Mesendoderm (in vitro differentiated cells): ENCODE measurements at regions not wholly inside any gene's neighbourhood (a gene's known extent, or its start where the extent isn't known, plus 50 kb on each side); places are given as distances from the start of the nearest gene placed in this dataset.

Source experiments
- DNase-seq: peaks from one replicate; pipeline ENCODE4 v3.0.0; 2013
- H2AK5ac ChIP-seq: 2 replicates; pipeline ENCODE4 v1.6.1; 2013; ENCODE audit warnings: low read length, inconsistent platforms
- H2BK120ac ChIP-seq: 2 replicates; pipeline ENCODE4 v1.6.1; 2013; ENCODE audit warnings: low read depth, mild to moderate bottlenecking, low read length, moderate library complexity, mixed read lengths
- H2BK15ac ChIP-seq: replicated peaks from 2 replicates; pipeline ENCODE4 v1.6.1; 2013; ENCODE audit warnings: low read depth, mild to moderate bottlenecking, moderate library complexity
- H2BK5ac ChIP-seq: 2 replicates; pipeline ENCODE4 v1.6.1; 2013; ENCODE audit warnings: low read length, inconsistent platforms
- H3K18ac ChIP-seq: 2 replicates; pipeline ENCODE4 v1.6.1; 2013; ENCODE audit warnings: mild to moderate bottlenecking, low read length, mixed read lengths
- H3K23ac ChIP-seq: one replicate; pipeline ENCODE4 v1.6.1; 2013; ENCODE audit warnings: low read length
- H3K27ac ChIP-seq: 2 replicates; pipeline ENCODE4 v1.5.1; 2013; ENCODE audit warnings: low read depth, mild to moderate bottlenecking, inconsistent platforms, low read length, moderate library complexity
- H3K27me3 ChIP-seq: 2 replicates; pipeline ENCODE4 v1.6.1; 2013; ENCODE audit warnings: low read length, control low read depth, mild to moderate bottlenecking, inconsistent platforms; ENCODE audit not compliant: insufficient read depth, poor library complexity
- H3K36me3 ChIP-seq: 2 replicates; pipeline ENCODE4 v1.6.1; 2013; ENCODE audit warnings: low read length, inconsistent platforms; ENCODE audit not compliant: control insufficient read depth, insufficient read depth
- H3K4ac ChIP-seq: one replicate; pipeline ENCODE4 v1.6.1; 2013; ENCODE audit warnings: low read depth, mild to moderate bottlenecking, low read length, moderate library complexity
- H3K4me1 ChIP-seq: 2 replicates; pipeline ENCODE4 v1.6.1; 2013; ENCODE audit warnings: low read depth, low read length, inconsistent platforms; ENCODE audit not compliant: control insufficient read depth
- H3K4me2 ChIP-seq: 2 replicates; pipeline ENCODE4 v1.6.1; 2013; ENCODE audit warnings: low read length
- H3K4me3 ChIP-seq: 2 replicates; pipeline ENCODE4 v1.5.1; 2013; ENCODE audit warnings: mild to moderate bottlenecking, low read length
- H3K56ac ChIP-seq: one replicate; pipeline ENCODE4 v1.6.1; 2013; ENCODE audit warnings: low read length
- H3K79me1 ChIP-seq: 2 replicates; pipeline ENCODE4 v1.6.1; 2013; ENCODE audit warnings: low read length, inconsistent platforms
- H3K79me2 ChIP-seq: 2 replicates; pipeline ENCODE4 v1.6.1; 2013; ENCODE audit warnings: mild to moderate bottlenecking, low read length; ENCODE audit not compliant: control insufficient read depth, insufficient read depth
- H3K9ac ChIP-seq: 2 replicates; pipeline ENCODE4 v1.6.1; 2013; ENCODE audit warnings: low read length, inconsistent platforms
- H4K5ac ChIP-seq: one replicate; pipeline ENCODE4 v1.6.1; 2013; ENCODE audit warnings: low read length
- H4K8ac ChIP-seq: one replicate; pipeline ENCODE4 v1.6.1; 2013; ENCODE audit warnings: low read depth, mild to moderate bottlenecking, control low read depth, low read length, moderate library complexity
- WGBS: extraction: QIAGEN DNeasy Blood & Tissue Kit; methylation state at CpG from one replicate; pipeline ENCODE4 v1.1.7; 2013; ENCODE audit warnings: low lambda C conversion rate, missing lambda C conversion rate; ENCODE audit not compliant: insufficient coverage; ENCODE audit errors: extremely low coverage; 5-methylcytosine and 5-hydroxymethylcytosine counted together

DNA sequence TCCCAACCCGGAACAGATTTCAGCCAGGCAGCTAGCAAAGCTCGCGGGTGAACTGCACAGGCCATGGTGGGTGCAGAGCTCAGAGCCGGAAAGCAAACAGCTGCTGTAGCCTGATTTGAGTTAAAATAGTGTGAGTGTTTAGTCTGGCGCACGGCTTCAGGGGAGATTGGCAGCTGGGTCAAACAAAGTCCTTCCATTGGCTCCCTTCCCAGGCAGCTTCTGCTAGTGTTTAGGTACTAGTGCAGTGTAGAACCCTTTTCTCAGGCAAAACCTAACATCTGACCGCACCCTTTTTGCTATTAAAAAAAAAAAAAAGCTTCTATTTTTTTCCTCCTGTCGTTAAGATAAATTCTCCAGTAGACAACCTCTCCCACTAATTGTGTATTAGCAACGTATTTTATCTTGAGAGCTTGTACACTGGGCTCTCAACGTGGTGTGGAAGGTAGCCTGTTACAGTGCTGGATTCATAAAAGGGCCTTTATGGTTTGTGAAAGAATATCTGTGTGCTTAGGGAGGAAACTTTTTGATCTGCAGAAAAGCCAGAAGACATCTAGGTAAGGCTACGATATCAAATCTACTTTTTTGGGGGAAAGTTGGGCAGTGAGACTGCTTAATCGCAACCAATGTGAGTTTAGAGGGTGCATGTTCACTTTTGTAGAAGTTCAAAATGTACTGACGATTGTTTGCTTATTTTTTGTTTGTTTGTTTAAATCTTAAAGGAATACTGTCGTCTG, 689.6 kb downstream of the USP25 start:
- H3K18ac ChIP-seq, result no peak overlapping the region
- H3K4me3 ChIP-seq, result no peak overlapping the region
- no peak overlapping the region for H2BK15ac ChIP-seq
- no peak overlapping the region for H3K4ac ChIP-seq
- no peaks in the 10 kb centered on the region for H3K79me2 ChIP-seq
- no peak overlapping the region for H2AK5ac ChIP-seq
- no peak overlapping the region for H3K4me2 ChIP-seq
- no peaks in the 10 kb centered on the region for H3K79me1 ChIP-seq
- H3K27ac ChIP-seq, result no peak overlapping the region
- no peak overlapping the region for H2BK5ac ChIP-seq
- no peaks in the 10 kb centered on the region for H3K36me3 ChIP-seq
- H4K8ac ChIP-seq, result no peak overlapping the region
- DNase-seq, result peak; percentile 2
- no peak overlapping the region for H4K5ac ChIP-seq
- no peaks in the 10 kb centered on the region for H3K27me3 ChIP-seq
- H2BK120ac ChIP-seq, result no peak overlapping the region
- no peak overlapping the region for H3K9ac ChIP-seq
- no CpG with 5 or more reads among the region's 14 CpGs for WGBS
- no peak overlapping the region for H3K23ac ChIP-seq
- no peaks in the 10 kb centered on the region for H3K4me1 ChIP-seq
- H3K56ac ChIP-seq, result no peak overlapping the region

DNA sequence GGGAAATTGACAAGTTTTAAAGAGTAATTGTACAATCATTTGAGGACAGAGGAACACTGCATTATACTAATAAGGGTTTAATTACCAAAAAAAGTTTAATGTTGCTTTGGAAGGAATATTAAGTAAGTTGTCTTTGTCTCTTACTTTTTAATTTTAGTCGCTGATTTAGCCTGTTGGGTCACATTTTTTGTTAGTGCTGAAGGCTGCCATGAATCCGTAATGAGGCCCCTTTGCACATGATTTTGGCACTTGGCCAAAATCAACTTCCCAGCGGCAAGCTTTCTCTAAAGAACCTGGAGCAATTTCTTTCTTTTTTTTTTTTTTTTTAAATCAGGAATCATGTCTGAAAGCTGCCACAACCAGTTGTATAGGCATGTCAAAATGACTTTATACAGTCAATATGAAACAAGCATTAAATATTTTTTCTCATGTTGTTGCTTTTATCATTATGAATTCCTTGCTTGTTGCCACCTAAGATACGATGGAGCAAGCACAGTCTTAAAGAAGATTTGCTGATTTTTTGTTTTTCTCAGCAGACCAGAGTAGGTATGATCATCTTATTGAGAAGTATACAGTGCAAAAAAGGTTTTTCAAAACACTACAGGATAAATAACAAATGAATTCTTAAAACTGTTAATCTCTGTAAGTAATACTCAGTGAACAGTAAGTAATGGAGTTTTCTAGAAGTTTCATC, 690.4 kb downstream of the USP25 start:
- Histone ChIP-seq H4K8ac (no peak overlapping the region), H3K27me3 (no peaks in the 10 kb centered on the region), H3K36me3 (no peaks in the 10 kb centered on the region), H3K4me2 (no peak overlapping the region), H4K5ac (no peak overlapping the region), H2BK120ac (no peak overlapping the region), H2BK5ac (no peak overlapping the region), H3K4me1 (no peaks in the 10 kb centered on the region), H3K27ac (no peak overlapping the region), H3K56ac (no peak overlapping the region), H3K79me1 (no peaks in the 10 kb centered on the region), H3K4ac (no peak overlapping the region), H3K23ac (no peak overlapping the region), H3K18ac (no peak overlapping the region), H3K9ac (no peak overlapping the region), H3K4me3 (no peak overlapping the region), H2BK15ac (no peak overlapping the region), H2AK5ac (no peak overlapping the region), H3K79me2 (no peaks in the 10 kb centered on the region)
- WGBS, result no CpG with 5 or more reads among the region's 4 CpGs
- DNase-seq, result no peak

DNA sequence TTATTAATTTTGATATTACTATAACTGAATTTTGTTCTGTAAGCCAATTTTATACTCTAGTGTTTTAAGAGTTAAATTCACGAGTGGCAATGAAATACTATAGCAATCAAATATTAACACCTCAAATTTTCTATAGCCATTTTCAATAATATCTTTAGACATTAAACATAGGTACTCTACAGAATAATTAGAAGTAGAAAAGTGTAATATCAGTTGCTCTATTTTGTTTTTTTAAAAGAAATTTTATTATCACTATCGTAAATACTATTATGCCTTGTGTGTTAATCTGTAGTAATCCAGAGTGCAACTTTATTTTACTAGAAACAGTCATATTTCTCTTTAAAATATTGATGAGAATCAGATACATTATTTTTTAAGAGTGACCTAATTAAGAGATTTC, 691.2 kb downstream of the USP25 start:
- Histone ChIP-seq H4K5ac (no peak overlapping the region), H3K4me1 (no peaks in the 10 kb centered on the region), H3K18ac (no peak overlapping the region), H3K56ac (no peak overlapping the region), H3K27ac (no peak overlapping the region), H3K23ac (no peak overlapping the region), H2BK15ac (no peak overlapping the region), H3K4me2 (no peak overlapping the region), H3K4me3 (no peak overlapping the region), H3K79me1 (no peaks in the 10 kb centered on the region), H3K36me3 (no peaks in the 10 kb centered on the region), H2BK120ac (no peak overlapping the region), H3K79me2 (no peaks in the 10 kb centered on the region), H2AK5ac (no peak overlapping the region), H4K8ac (no peak overlapping the region), H3K4ac (no peak overlapping the region), H3K27me3 (no peaks in the 10 kb centered on the region), H2BK5ac (no peak overlapping the region), H3K9ac (no peak overlapping the region)
- DNase-seq, result no peak
- no CpG with 5 or more reads among the region's 2 CpGs for WGBS

DNA sequence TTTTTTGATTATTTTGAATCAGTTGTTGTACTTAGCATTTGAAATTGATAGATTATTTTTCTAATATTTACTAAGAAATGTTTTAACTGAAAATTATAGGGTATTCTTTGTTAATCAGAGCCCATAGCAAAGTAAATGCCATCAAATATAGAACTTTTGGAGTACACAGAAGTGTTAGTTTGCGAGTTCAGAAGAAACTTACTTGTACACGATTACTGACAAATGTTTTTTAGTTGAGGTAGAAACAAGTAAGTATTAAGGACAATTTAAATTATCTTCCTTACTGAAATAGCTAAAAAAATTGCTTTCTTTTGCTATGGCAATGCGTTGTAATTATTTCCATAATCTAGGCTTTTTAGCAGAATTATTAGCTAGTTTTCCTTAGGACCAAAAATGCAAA, 692.2 kb downstream of the USP25 start:
- no peaks in the 10 kb centered on the region for H3K4me1 ChIP-seq
- no peaks in the 10 kb centered on the region for H3K79me1 ChIP-seq
- no peak overlapping the region for H2BK120ac ChIP-seq
- H3K4ac ChIP-seq, result no peak overlapping the region
- no peak overlapping the region for H3K27ac ChIP-seq
- no peak overlapping the region for H2BK5ac ChIP-seq
- no peaks in the 10 kb centered on the region for H3K27me3 ChIP-seq
- H3K36me3 ChIP-seq, result no peaks in the 10 kb centered on the region
- H4K8ac ChIP-seq, result no peak overlapping the region
- H3K23ac ChIP-seq, result no peak overlapping the region
- WGBS, result no CpG with 5 or more reads among the region's 3 CpGs
- no peak overlapping the region for H2AK5ac ChIP-seq
- H2BK15ac ChIP-seq, result no peak overlapping the region
- H3K18ac ChIP-seq, result no peak overlapping the region
- H3K79me2 ChIP-seq, result no peaks in the 10 kb centered on the region
- no peak overlapping the region for H3K9ac ChIP-seq
- H4K5ac ChIP-seq, result no peak overlapping the region
- no peak overlapping the region for H3K4me2 ChIP-seq
- no peak for DNase-seq
- no peak overlapping the region for H3K4me3 ChIP-seq
- no peak overlapping the region for H3K56ac ChIP-seq

DNA sequence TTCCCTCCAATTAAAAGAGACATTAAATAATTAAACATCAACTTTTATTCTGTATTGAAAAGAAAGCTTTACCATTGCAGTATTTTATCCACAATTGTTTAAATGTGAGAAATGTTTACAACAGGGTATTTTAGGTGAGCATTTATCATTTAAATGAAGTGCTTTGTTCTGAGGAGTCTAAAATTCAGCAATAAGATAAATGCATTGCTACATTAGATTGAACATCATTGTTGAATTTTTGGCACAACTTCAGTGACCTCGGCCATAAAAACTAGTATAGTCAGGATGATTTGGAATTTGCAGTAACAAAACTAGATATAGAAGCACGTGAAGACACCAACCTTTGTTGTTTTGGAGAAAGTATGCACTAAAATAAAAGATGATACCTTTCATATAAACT, 692.9 kb downstream of the USP25 start:
- H3K4me1 ChIP-seq, result no peaks in the 10 kb centered on the region
- H3K4me2 ChIP-seq, result no peak overlapping the region
- no peak overlapping the region for H3K4me3 ChIP-seq
- WGBS, result no CpG with 5 or more reads among the region's 2 CpGs
- H3K56ac ChIP-seq, result no peak overlapping the region
- no peak overlapping the region for H4K5ac ChIP-seq
- H3K79me1 ChIP-seq, result no peaks in the 10 kb centered on the region
- H2BK120ac ChIP-seq, result no peak overlapping the region
- no peak overlapping the region for H3K27ac ChIP-seq
- H3K18ac ChIP-seq, result no peak overlapping the region
- no peaks in the 10 kb centered on the region for H3K36me3 ChIP-seq
- no peaks in the 10 kb centered on the region for H3K27me3 ChIP-seq
- no peak overlapping the region for H3K9ac ChIP-seq
- no peak overlapping the region for H2AK5ac ChIP-seq
- no peak overlapping the region for H2BK5ac ChIP-seq
- no peaks in the 10 kb centered on the region for H3K79me2 ChIP-seq
- H2BK15ac ChIP-seq, result no peak overlapping the region
- no peak overlapping the region for H4K8ac ChIP-seq
- H3K4ac ChIP-seq, result no peak overlapping the region
- DNase-seq, result no peak
- no peak overlapping the region for H3K23ac ChIP-seq
